C4-2B (cell line): ENCODE measurements at regions not wholly inside any gene's neighbourhood (a gene's known extent, or its start where the extent isn't known, plus 50 kb on each side); places are given as distances from the start of the nearest gene placed in this dataset.

Experiments
- ZFX ChIP-seq: fragments of 450-650 bp; IDR thresholded peaks from 2 replicates; pipeline ENCODE4 v1.6.1; 2017
- TF ChIP-seq, protein P1 (sequence below): fragments of 450-650 bp; conservative IDR thresholded peaks from 2 replicates; pipeline ENCODE4 v1.5.1; 2017; ENCODE audit warnings: mild to moderate bottlenecking

- TF ChIP-seq, protein P1, sequence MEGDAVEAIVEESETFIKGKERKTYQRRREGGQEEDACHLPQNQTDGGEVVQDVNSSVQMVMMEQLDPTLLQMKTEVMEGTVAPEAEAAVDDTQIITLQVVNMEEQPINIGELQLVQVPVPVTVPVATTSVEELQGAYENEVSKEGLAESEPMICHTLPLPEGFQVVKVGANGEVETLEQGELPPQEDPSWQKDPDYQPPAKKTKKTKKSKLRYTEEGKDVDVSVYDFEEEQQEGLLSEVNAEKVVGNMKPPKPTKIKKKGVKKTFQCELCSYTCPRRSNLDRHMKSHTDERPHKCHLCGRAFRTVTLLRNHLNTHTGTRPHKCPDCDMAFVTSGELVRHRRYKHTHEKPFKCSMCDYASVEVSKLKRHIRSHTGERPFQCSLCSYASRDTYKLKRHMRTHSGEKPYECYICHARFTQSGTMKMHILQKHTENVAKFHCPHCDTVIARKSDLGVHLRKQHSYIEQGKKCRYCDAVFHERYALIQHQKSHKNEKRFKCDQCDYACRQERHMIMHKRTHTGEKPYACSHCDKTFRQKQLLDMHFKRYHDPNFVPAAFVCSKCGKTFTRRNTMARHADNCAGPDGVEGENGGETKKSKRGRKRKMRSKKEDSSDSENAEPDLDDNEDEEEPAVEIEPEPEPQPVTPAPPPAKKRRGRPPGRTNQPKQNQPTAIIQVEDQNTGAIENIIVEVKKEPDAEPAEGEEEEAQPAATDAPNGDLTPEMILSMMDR: no peak
- no peak for TF ChIP-seq ZFX
These were observed 58.8 kb upstream of the RAD23B start for GRCh38 chr9:107224252-107224651.
